WERI-Rb-1 (cell line): ENCODE measurements at regions not wholly inside any gene's neighbourhood (a gene's known extent, or its start where the extent isn't known, plus 50 kb on each side); places are given as distances from the start of the nearest gene placed in this dataset.

Experiments used
- DNase-seq: peaks from one replicate; pipeline ENCODE4 v3.0.0-alpha.2; 2020
- H3K27ac ChIP-seq: fragments of 250-450 bp; sonication (Bioruptor Pico); 2 replicates; pipeline ENCODE4 v1.5.1; 2020; ENCODE audit warnings: mild to moderate bottlenecking, moderate library complexity
- H3K27me3 ChIP-seq: fragments of 250-450 bp; sonication (Bioruptor Pico); 2 replicates; pipeline ENCODE4 v1.5.1; 2021; ENCODE audit warnings: mild to moderate bottlenecking, low read depth, moderate library complexity; ENCODE audit not compliant: insufficient read depth, severe bottlenecking
- H3K36me3 ChIP-seq: fragments of 250-450 bp; sonication (Bioruptor Pico); 2 replicates; pipeline ENCODE4 v1.5.1; 2020; ENCODE audit warnings: mild to moderate bottlenecking, moderate library complexity
- H3K4me3 ChIP-seq: 2 replicates; pipeline ENCODE4 v1.5.1; 2011; ENCODE audit warnings: low read depth, mild to moderate bottlenecking, control low read depth, low read length
- H3K9me3 ChIP-seq: fragments of 250-450 bp; sonication (Bioruptor Pico); 2 replicates; pipeline ENCODE4 v1.5.1; 2021; ENCODE audit warnings: mild to moderate bottlenecking, moderate library complexity; ENCODE audit not compliant: severe bottlenecking
- CTCF ChIP-seq: IDR thresholded peaks from 2 replicates; pipeline ENCODE4 v1.5.1; 2011; ENCODE audit warnings: low read depth, mild to moderate bottlenecking, control low read depth, inconsistent platforms, low read length

GRCh38 chr2:239499726-239500573 lies 99.1 kb upstream of the HDAC4 start:
- no peak overlapping the region for H3K27ac ChIP-seq
- H3K9me3 ChIP-seq = peaks cover 12% of the 10 kb centered on the region
- DNase-seq = no peak
- no peaks in the 10 kb centered on the region for H3K36me3 ChIP-seq
- no peak overlapping the region for H3K4me3 ChIP-seq
- peaks cover 100% of the 10 kb centered on the region for H3K27me3 ChIP-seq
- TF ChIP-seq CTCF = no peak

GRCh38 chr2:239498981-239499634 lies 98.3 kb upstream of the HDAC4 start:
- H3K27me3 ChIP-seq = peaks cover 100% of the 10 kb centered on the region
- TF ChIP-seq CTCF = no peak
- H3K36me3 ChIP-seq = no peaks in the 10 kb centered on the region
- no peak for DNase-seq
- peaks cover 12% of the 10 kb centered on the region for H3K9me3 ChIP-seq
- H3K4me3 ChIP-seq = no peak overlapping the region
- H3K27ac ChIP-seq = no peak overlapping the region

- no peaks in the 10 kb centered on the region for H3K36me3 ChIP-seq
- no peak overlapping the region for H3K27ac ChIP-seq
- no peak overlapping the region for H3K4me3 ChIP-seq
- DNase-seq = no peak
- TF ChIP-seq CTCF = no peak
- peaks cover 12% of the 10 kb centered on the region for H3K9me3 ChIP-seq
- H3K27me3 ChIP-seq = peaks cover 100% of the 10 kb centered on the region
Observed at GRCh38 chr2:239498576-239498975, 97.8 kb upstream of the HDAC4 start.

GRCh38 chr2:239496700-239497099 lies 95.9 kb upstream of the HDAC4 start:
- Histone ChIP-seq H3K4me3 (no peak overlapping the region), H3K27ac (no peak overlapping the region), H3K36me3 (no peaks in the 10 kb centered on the region), H3K27me3 (peaks cover 100% of the 10 kb centered on the region), H3K9me3 (peaks cover 12% of the 10 kb centered on the region)
- no peak for DNase-seq
- TF ChIP-seq CTCF = no peak

GRCh38 chr2:239495791-239496233 lies 95.0 kb upstream of the HDAC4 start:
- H3K27ac ChIP-seq = no peak overlapping the region
- DNase-seq = no peak
- peaks cover 12% of the 10 kb centered on the region for H3K9me3 ChIP-seq
- H3K27me3 ChIP-seq = peaks cover 100% of the 10 kb centered on the region
- no peak for TF ChIP-seq CTCF
- H3K4me3 ChIP-seq = no peak overlapping the region
- H3K36me3 ChIP-seq = no peaks in the 10 kb centered on the region
